Hepatocyte (in vitro differentiated cells): ENCODE measurements at regions not wholly inside any gene's neighbourhood (a gene's known extent, or its start where the extent isn't known, plus 50 kb on each side); places are given as distances from the start of the nearest gene placed in this dataset.
"Not testable (repeated sequence)": the region's sequence is repeated elsewhere in the genome, so short reads cannot be mapped to it uniquely, and the experiment has no call there.

Experiments
- DNase-seq: peaks from one replicate; pipeline ENCODE4 v3.0.0-alpha.2; 2016; ENCODE audit warnings: low spot score
- H2AFZ ChIP-seq: fragments of 200-600 bp; sonication (generic); 2 replicates; pipeline ENCODE4 v1.6.0; 2016; ENCODE audit warnings: antibody characterized with exemption, mild to moderate bottlenecking
- H3K27ac ChIP-seq: fragments of 200-600 bp; sonication (generic); 2 replicates; pipeline ENCODE4 v1.5.1; 2016; ENCODE audit warnings: mild to moderate bottlenecking
- H3K27me3 ChIP-seq: fragments of 200-600 bp; sonication (generic); 2 replicates; pipeline ENCODE4 v1.6.1; 2016
- H3K36me3 ChIP-seq: fragments of 200-600 bp; sonication (generic); replicated peaks from 2 replicates; pipeline ENCODE4 v1.5.1; 2016; ENCODE audit warnings: low read depth; ENCODE audit not compliant: insufficient read depth
- H3K4me1 ChIP-seq: fragments of 200-600 bp; sonication (generic); 2 replicates; pipeline ENCODE4 v1.5.1; 2016; ENCODE audit warnings: mild to moderate bottlenecking, moderate library complexity; ENCODE audit not compliant: insufficient read depth
- H3K4me2 ChIP-seq: fragments of 200-600 bp; sonication (generic); 2 replicates; pipeline ENCODE4 v1.6.0; 2016
- H3K4me3 ChIP-seq: fragments of 200-600 bp; sonication (generic); 2 replicates; pipeline ENCODE4 v1.5.1; 2016; ENCODE audit warnings: mild to moderate bottlenecking
- H3K79me2 ChIP-seq: fragments of 200-600 bp; sonication (generic); 2 replicates; pipeline ENCODE4 v1.6.0; 2017; ENCODE audit warnings: mild to moderate bottlenecking
- H3K9me2 ChIP-seq: fragments of 200-600 bp; sonication (generic); replicated peaks from 2 replicates; pipeline ENCODE4 v1.6.0; 2017; ENCODE audit warnings: mild to moderate bottlenecking; ENCODE audit not compliant: insufficient read depth
- H3K9me3 ChIP-seq: fragments of 200-600 bp; sonication (generic); 2 replicates; pipeline ENCODE4 v1.5.1; 2016; ENCODE audit warnings: low read depth, mild to moderate bottlenecking
- H4K20me1 ChIP-seq: fragments of 200-600 bp; sonication (generic); 2 replicates; pipeline ENCODE4 v1.6.0; 2016; ENCODE audit warnings: mild to moderate bottlenecking; ENCODE audit not compliant: insufficient read depth, poor library complexity, severe bottlenecking
- EZH2 ChIP-seq: fragments of 200-600 bp; sonication (generic); IDR thresholded peaks from 2 replicates; pipeline ENCODE4 v1.6.1; 2016; ENCODE audit warnings: antibody characterized with exemption, mild to moderate bottlenecking, borderline replicate concordance
- EZH2phosphoT487 ChIP-seq: fragments of 200-600 bp; sonication (generic); IDR thresholded peaks from one replicate; pipeline ENCODE4 v1.6.1; 2018; ENCODE audit warnings: antibody characterized with exemption, mild to moderate bottlenecking, low read depth, moderate library complexity; ENCODE audit not compliant: unreplicated experiment, severe bottlenecking
- WGBS: methylation state at CpG from one replicate; pipeline ENCODE4 v1.1.6; 2016; ENCODE audit warnings: low lambda C conversion rate; ENCODE audit errors: missing lambda C conversion rate; 5-methylcytosine and 5-hydroxymethylcytosine counted together
- TF ChIP-seq, protein P1 (sequence below): fragments of 200-600 bp; sonication (generic); IDR thresholded peaks from 2 replicates; pipeline ENCODE4 v1.5.1; 2016; ENCODE audit warnings: antibody characterized with exemption, mild to moderate bottlenecking; ENCODE audit not compliant: poor library complexity

DNA sequence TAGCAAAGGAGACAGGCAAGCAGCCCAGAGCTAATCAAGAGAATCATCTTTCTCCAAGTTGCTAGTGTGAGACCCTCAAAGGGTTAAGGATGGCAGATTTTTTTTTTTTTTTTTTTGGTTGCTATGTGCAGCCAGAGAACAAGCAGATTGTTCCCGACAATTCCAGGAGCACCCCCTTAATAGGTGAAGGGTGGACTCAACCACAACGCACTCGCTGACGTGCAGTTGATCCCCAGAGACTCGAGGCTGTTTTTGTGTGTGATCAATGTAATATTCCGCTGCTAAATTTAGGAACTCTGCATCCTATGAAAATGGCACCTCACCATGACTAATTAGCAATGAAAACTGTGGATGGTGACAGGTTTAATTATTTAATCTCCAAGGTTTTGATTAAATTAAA lies 789.0 kb downstream of the KCNA4 start:
- TF ChIP-seq EZH2, result no peak
- TF ChIP-seq EZH2phosphoT487, result no peak
- TF ChIP-seq, protein P1, sequence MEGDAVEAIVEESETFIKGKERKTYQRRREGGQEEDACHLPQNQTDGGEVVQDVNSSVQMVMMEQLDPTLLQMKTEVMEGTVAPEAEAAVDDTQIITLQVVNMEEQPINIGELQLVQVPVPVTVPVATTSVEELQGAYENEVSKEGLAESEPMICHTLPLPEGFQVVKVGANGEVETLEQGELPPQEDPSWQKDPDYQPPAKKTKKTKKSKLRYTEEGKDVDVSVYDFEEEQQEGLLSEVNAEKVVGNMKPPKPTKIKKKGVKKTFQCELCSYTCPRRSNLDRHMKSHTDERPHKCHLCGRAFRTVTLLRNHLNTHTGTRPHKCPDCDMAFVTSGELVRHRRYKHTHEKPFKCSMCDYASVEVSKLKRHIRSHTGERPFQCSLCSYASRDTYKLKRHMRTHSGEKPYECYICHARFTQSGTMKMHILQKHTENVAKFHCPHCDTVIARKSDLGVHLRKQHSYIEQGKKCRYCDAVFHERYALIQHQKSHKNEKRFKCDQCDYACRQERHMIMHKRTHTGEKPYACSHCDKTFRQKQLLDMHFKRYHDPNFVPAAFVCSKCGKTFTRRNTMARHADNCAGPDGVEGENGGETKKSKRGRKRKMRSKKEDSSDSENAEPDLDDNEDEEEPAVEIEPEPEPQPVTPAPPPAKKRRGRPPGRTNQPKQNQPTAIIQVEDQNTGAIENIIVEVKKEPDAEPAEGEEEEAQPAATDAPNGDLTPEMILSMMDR, result no peak
- no peaks in the 10 kb centered on the region for H3K9me3 ChIP-seq
- no peaks in the 10 kb centered on the region for H3K27me3 ChIP-seq
- H3K4me1 ChIP-seq, result no peaks in the 10 kb centered on the region
- no peak overlapping the region for H3K4me2 ChIP-seq
- H3K79me2 ChIP-seq, result no peaks in the 10 kb centered on the region
- 71% methylated on average over 6 of the region's 6 CpGs for WGBS
- H3K27ac ChIP-seq, result no peak overlapping the region
- H4K20me1 ChIP-seq, result no peaks in the 10 kb centered on the region
- no peaks in the 10 kb centered on the region for H3K9me2 ChIP-seq
- no peak overlapping the region for H3K4me3 ChIP-seq
- no peaks in the 10 kb centered on the region for H3K36me3 ChIP-seq
- H2AFZ ChIP-seq, result no peak overlapping the region
- DNase-seq, result no peak

DNA sequence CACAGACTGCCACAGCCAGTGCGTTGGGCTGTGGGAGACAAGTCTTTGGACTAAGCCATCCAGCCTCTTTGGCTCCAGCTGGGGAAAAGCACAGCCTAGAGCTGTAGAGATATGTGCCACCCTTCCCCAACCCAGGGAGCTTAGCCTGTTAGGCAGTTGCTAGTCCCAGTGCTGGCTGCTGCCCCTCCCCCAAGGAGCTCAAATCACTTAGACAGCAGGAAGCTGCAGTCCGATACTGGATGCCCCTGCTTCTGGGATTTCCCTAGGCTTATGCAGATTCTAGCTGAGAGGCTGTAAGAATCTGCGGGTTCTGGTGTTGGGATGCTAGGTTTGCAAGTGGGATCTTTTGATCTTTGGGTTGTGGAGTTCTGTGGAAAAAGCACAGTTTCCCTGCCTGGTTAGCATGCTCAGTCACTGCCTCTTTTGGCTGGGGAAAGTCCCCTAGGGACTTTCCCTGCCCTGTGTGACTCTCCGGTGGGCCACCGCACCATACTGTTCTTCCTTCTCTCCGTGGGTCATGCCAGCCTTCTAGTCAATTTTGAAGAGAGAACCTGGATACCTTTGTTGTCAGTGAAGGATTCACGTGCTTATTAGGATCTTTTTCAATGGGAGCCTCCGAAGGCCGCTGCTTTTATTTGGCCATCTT lies 792.0 kb downstream of the KCNA4 start:
- H3K4me2 ChIP-seq, result no peak overlapping the region
- TF ChIP-seq, protein P1, result no peak
- TF ChIP-seq EZH2phosphoT487 (no peak), EZH2 (no peak)
- H3K4me1 ChIP-seq, result no peaks in the 10 kb centered on the region
- H3K27me3 ChIP-seq, result no peaks in the 10 kb centered on the region
- no peak for DNase-seq
- H3K36me3 ChIP-seq, result no peaks in the 10 kb centered on the region
- H4K20me1 ChIP-seq, result no peaks in the 10 kb centered on the region
- H3K4me3 ChIP-seq, result no peak overlapping the region
- no peaks in the 10 kb centered on the region for H3K9me2 ChIP-seq
- H3K9me3 ChIP-seq, result no peaks in the 10 kb centered on the region
- 71% methylated on average over 9 of the region's 9 CpGs for WGBS
- H2AFZ ChIP-seq, result no peak overlapping the region
- no peak overlapping the region for H3K27ac ChIP-seq
- H3K79me2 ChIP-seq, result no peaks in the 10 kb centered on the region

DNA sequence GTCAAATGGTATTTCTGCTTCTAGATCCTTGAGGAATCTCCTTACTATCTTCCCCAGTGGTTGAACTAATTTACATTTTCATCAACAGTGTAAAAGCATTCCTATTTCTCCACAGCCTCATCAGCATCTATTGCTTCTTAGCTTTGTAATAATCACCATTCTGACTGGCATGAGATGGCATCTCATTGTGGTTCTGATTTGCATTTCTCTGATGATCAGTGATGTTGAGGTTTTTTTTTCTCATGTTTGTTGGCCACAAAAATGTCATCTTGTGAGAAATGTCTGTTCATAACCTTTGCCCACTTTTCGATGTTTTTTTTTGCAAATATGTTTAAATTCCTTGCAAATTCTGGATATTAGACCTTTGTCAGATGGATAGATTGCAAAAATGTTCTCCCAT lies 797.3 kb downstream of the KCNA4 start:
- H3K27me3 ChIP-seq, H3K36me3 ChIP-seq, H3K4me1 ChIP-seq, H3K27ac ChIP-seq, H3K9me3 ChIP-seq, DNase-seq, H3K4me3 ChIP-seq, H3K79me2 ChIP-seq, H4K20me1 ChIP-seq, H3K9me2 ChIP-seq, H3K4me2 ChIP-seq, H2AFZ ChIP-seq: not testable (repeated sequence)
- WGBS, result 96% methylated on average over 1 of the region's 1 CpG

DNA sequence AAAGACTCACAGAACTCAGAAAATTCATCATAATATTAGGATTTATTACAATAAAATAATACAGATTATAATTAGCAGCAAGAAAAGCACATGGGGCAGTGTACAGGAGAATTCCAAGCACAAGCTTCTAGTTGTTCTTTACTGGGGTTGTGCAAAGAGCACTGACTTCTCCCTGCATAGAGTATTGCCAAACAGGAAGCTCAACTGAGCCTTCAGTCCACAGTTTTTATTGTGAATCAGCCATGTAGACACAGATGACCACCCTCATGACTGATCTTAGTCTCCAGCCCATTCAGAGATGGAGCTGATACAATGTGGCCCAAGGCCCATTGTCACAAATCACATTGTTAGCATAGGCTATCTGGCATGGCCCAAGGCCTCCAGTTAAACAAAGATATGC lies 798.9 kb downstream of the KCNA4 start:
- Histone ChIP-seq H4K20me1 (no peaks in the 10 kb centered on the region), H3K27ac (no peak overlapping the region)
- no peak for TF ChIP-seq EZH2
- TF ChIP-seq, protein P1, result no peak
- TF ChIP-seq EZH2phosphoT487, result no peak

More for the DNA sequence above, 798.9 kb downstream of the KCNA4 start:
- no peak for DNase-seq
- H3K4me3 ChIP-seq, result no peak overlapping the region
- H3K9me2 ChIP-seq, result no peaks in the 10 kb centered on the region
- no peaks in the 10 kb centered on the region for H3K9me3 ChIP-seq
- no peaks in the 10 kb centered on the region for H3K27me3 ChIP-seq
- H3K4me2 ChIP-seq, result no peak overlapping the region
- no peaks in the 10 kb centered on the region for H3K4me1 ChIP-seq
- H2AFZ ChIP-seq, result no peak overlapping the region
- no peaks in the 10 kb centered on the region for H3K79me2 ChIP-seq
- H3K36me3 ChIP-seq, result no peaks in the 10 kb centered on the region
